C1 segment of cervical spinal cord (tissue), 14 donors: ENCODE measurements at regions not wholly inside any gene's neighbourhood (a gene's known extent, or its start where the extent isn't known, plus 50 kb on each side); places are given as distances from the start of the nearest gene placed in this dataset.
"Not testable (repeated sequence)": the region's sequence is repeated elsewhere in the genome, so short reads cannot be mapped to it uniquely, and the experiment has no call there.

ENCODE experiments used
- DNase-seq, 14 donors: peaks; one replicate each; lab custom pipeline; 2025; lab: John Stamatoyannopoulos, UW

GRCh38 chr2:167752734-167753133 lies 494.7 kb downstream of the STK39 start:
- no peak for DNase-seq

- DNase-seq = no peak
Measured at GRCh38 chr2:167750675-167751074, 496.7 kb downstream of the STK39 start.

- DNase-seq = no peak
Measured at GRCh38 chr2:167749660-167750059, 497.7 kb downstream of the STK39 start.

GRCh38 chr2:167749016-167749415 lies 498.4 kb downstream of the STK39 start:
- no peak for DNase-seq

GRCh38 chr2:167748536-167748935 lies 498.9 kb downstream of the STK39 start:
- DNase-seq = no peak

- DNase-seq = no peak
Measured at GRCh38 chr2:167745667-167746066, 501.7 kb downstream of the STK39 start.

GRCh38 chr2:167739921-167740320 lies 507.5 kb downstream of the STK39 start:
- not testable (repeated sequence) for DNase-seq

- no peak for DNase-seq
Measured at GRCh38 chr2:167733747-167734146, 513.6 kb downstream of the STK39 start.

- DNase-seq = peak in 1 of 14 donors; percentile 61
Measured at GRCh38 chr2:167732326-167732725, 515.1 kb downstream of the STK39 start.

- DNase-seq = peak in 1 of 14 donors; percentile 12
Measured at GRCh38 chr2:167729911-167730310, 517.5 kb downstream of the STK39 start.

- DNase-seq = no peak
Measured at GRCh38 chr2:167726788-167727187, 520.6 kb downstream of the STK39 start.

- no peak for DNase-seq
Measured at GRCh38 chr2:167721593-167721992, 525.8 kb downstream of the STK39 start.

GRCh38 chr2:167719410-167719809 lies 528.0 kb downstream of the STK39 start:
- DNase-seq = no peak

- no peak for DNase-seq
Measured at GRCh38 chr2:167718560-167718959, 528.8 kb downstream of the STK39 start.

GRCh38 chr2:167715932-167716331 lies 531.5 kb downstream of the STK39 start:
- DNase-seq = no peak

GRCh38 chr2:167715498-167715897 lies 531.9 kb downstream of the STK39 start:
- DNase-seq = not testable (repeated sequence)

- no peak for DNase-seq
Measured at GRCh38 chr2:167712275-167712674, 535.1 kb downstream of the STK39 start.

- DNase-seq = no peak
Measured at GRCh38 chr2:167708998-167709397, 538.4 kb downstream of the STK39 start.

- no peak for DNase-seq
Measured at GRCh38 chr2:167706800-167707199, 540.6 kb downstream of the STK39 start.

GRCh38 chr2:167703441-167703840 lies 544.0 kb downstream of the STK39 start:
- DNase-seq = no peak

GRCh38 chr2:167702227-167702626 lies 545.2 kb downstream of the STK39 start:
- DNase-seq = no peak

GRCh38 chr2:167701651-167702050 lies 545.7 kb downstream of the STK39 start:
- peak in 1 of 14 donors; percentile 2 for DNase-seq

- DNase-seq = no peak
Measured at GRCh38 chr2:167697948-167698347, 549.4 kb downstream of the STK39 start.

GRCh38 chr2:167697194-167697593 lies 550.2 kb downstream of the STK39 start:
- no peak for DNase-seq
